ENCODE measurements at regions not wholly inside any gene's neighbourhood (a gene's known extent, or its start where the extent isn't known, plus 50 kb on each side); places are given as distances from the start of the nearest gene placed in this dataset.
"Not testable (repeated sequence)": the region's sequence is repeated elsewhere in the genome, so short reads cannot be mapped to it uniquely, and the experiment has no call there.

GRCh38 chr3:164364111-164364510 is 714.2 kb downstream of the SI start:
- peaks cover 2% of the 10 kb centered on the region for H3K9me3 ChIP-seq (ENCODE audit: control insufficient read depth, low read length)
- H3K36me3 ChIP-seq (ENCODE audit: control insufficient read depth in 1 of 2, insufficient read depth in 2 of 2, low read length in 1 of 2) = no peaks in the 10 kb centered on the region
- H3K4me1 ChIP-seq (ENCODE audit: control insufficient read depth in 1 of 2, insufficient read depth in 2 of 2, low read length in 2 of 2) = peaks cover 0 to 2% of the 10 kb centered on the region in 2 donors
- ATAC-seq (ENCODE audit: low FRiP score) (no peak), DNase-seq (no peak)
- WGBS, 2 donors = 73 to 79% methylated on average over 6 of the region's 6 CpGs
- no peak overlapping the region for H3K4me3 ChIP-seq (ENCODE audit: low read length in 2 of 2)
- intact Hi-C loops (cut with DNase I) = no loop called here
- no peaks in the 10 kb centered on the region for H3K27me3 ChIP-seq (ENCODE audit: control insufficient read depth in 1 of 2, insufficient read depth in 2 of 2, low read length in 1 of 2)
- H3K27ac ChIP-seq (ENCODE audit: low read depth in 1 of 2, low read length in 2 of 2) = no peak overlapping the region

GRCh38 chr3:164360738-164361406 is 717.4 kb downstream of the SI start:
- H3K9me3 ChIP-seq (ENCODE audit: control insufficient read depth, low read length) = peaks cover 2% of the 10 kb centered on the region
- no peak for DNase-seq
- intact Hi-C loops (cut with DNase I) = no loop called here
- ATAC-seq (ENCODE audit: low FRiP score) = no peak
- 79 to 80% methylated on average over 9 of the region's 9 CpGs for WGBS, 2 donors
- H3K4me3 ChIP-seq (ENCODE audit: low read length in 2 of 2) = no peak overlapping the region
- no peak overlapping the region for H3K27ac ChIP-seq (ENCODE audit: low read depth in 1 of 2, low read length in 2 of 2)
- peaks cover 0 to 2% of the 10 kb centered on the region in 2 donors for H3K4me1 ChIP-seq (ENCODE audit: control insufficient read depth in 1 of 2, insufficient read depth in 2 of 2, low read length in 2 of 2)
- no peaks in the 10 kb centered on the region for H3K27me3 ChIP-seq (ENCODE audit: control insufficient read depth in 1 of 2, insufficient read depth in 2 of 2, low read length in 1 of 2)
- no peaks in the 10 kb centered on the region for H3K36me3 ChIP-seq (ENCODE audit: control insufficient read depth in 1 of 2, insufficient read depth in 2 of 2, low read length in 1 of 2)

- no peak for ATAC-seq (ENCODE audit: low FRiP score)
- DNase-seq = no peak
- intact Hi-C loops (cut with DNase I) = no loop called here
- Histone ChIP-seq H3K27ac (ENCODE audit: low read depth in 1 of 2, low read length in 2 of 2) (no peak overlapping the region), H3K36me3 (ENCODE audit: control insufficient read depth in 1 of 2, insufficient read depth in 2 of 2, low read length in 1 of 2) (no peaks in the 10 kb centered on the region), H3K4me3 (ENCODE audit: low read length in 2 of 2) (no peak overlapping the region), H3K9me3 (ENCODE audit: control insufficient read depth, low read length) (peaks cover 2% of the 10 kb centered on the region), H3K4me1 (ENCODE audit: control insufficient read depth in 1 of 2, insufficient read depth in 2 of 2, low read length in 2 of 2) (peaks cover 0 to 2% of the 10 kb centered on the region in 2 donors), H3K27me3 (ENCODE audit: control insufficient read depth in 1 of 2, insufficient read depth in 2 of 2, low read length in 1 of 2) (no peaks in the 10 kb centered on the region)
- WGBS, 2 donors = 88 to 90% methylated on average over 10 of the region's 10 CpGs
Observed at GRCh38 chr3:164360078-164360578, 718.2 kb downstream of the SI start.

GRCh38 chr3:164352991-164353390 is 725.3 kb downstream of the SI start:
- Histone ChIP-seq H3K4me1 (ENCODE audit: control insufficient read depth in 1 of 2, insufficient read depth in 2 of 2, low read length in 2 of 2) (no peaks in the 10 kb centered on the region), H3K36me3 (ENCODE audit: control insufficient read depth in 1 of 2, insufficient read depth in 2 of 2, low read length in 1 of 2) (no peaks in the 10 kb centered on the region), H3K27me3 (ENCODE audit: control insufficient read depth in 1 of 2, insufficient read depth in 2 of 2, low read length in 1 of 2) (no peaks in the 10 kb centered on the region), H3K9me3 (ENCODE audit: control insufficient read depth, low read length) (no peaks in the 10 kb centered on the region), H3K27ac (ENCODE audit: low read depth in 1 of 2, low read length in 2 of 2) (no peak overlapping the region), H3K4me3 (ENCODE audit: low read length in 2 of 2) (no peak overlapping the region)
- ATAC-seq (ENCODE audit: low FRiP score) (no peak), DNase-seq (no peak)
- intact Hi-C loops (cut with DNase I) = no loop called here

- intact Hi-C loops (cut with DNase I) = no loop called here
- Histone ChIP-seq H3K27ac (ENCODE audit: low read depth in 1 of 2, low read length in 2 of 2) (no peak overlapping the region), H3K36me3 (ENCODE audit: control insufficient read depth in 1 of 2, insufficient read depth in 2 of 2, low read length in 1 of 2) (no peaks in the 10 kb centered on the region), H3K27me3 (ENCODE audit: control insufficient read depth in 1 of 2, insufficient read depth in 2 of 2, low read length in 1 of 2) (no peaks in the 10 kb centered on the region), H3K4me3 (ENCODE audit: low read length in 2 of 2) (no peak overlapping the region), H3K9me3 (ENCODE audit: control insufficient read depth, low read length) (no peaks in the 10 kb centered on the region), H3K4me1 (ENCODE audit: control insufficient read depth in 1 of 2, insufficient read depth in 2 of 2, low read length in 2 of 2) (no peaks in the 10 kb centered on the region)
- DNase-seq (no peak), ATAC-seq (ENCODE audit: low FRiP score) (no peak)
Observed at GRCh38 chr3:164351131-164351530, 727.2 kb downstream of the SI start.

GRCh38 chr3:164342206-164342605 is 736.1 kb downstream of the SI start:
- H3K4me1 ChIP-seq (ENCODE audit: control insufficient read depth in 1 of 2, insufficient read depth in 2 of 2, low read length in 2 of 2); H3K27ac ChIP-seq (ENCODE audit: low read depth in 1 of 2, low read length in 2 of 2); ATAC-seq (ENCODE audit: low FRiP score); H3K36me3 ChIP-seq (ENCODE audit: control insufficient read depth in 1 of 2, insufficient read depth in 2 of 2, low read length in 1 of 2); DNase-seq; intact Hi-C loops (cut with DNase I); H3K27me3 ChIP-seq (ENCODE audit: control insufficient read depth in 1 of 2, insufficient read depth in 2 of 2, low read length in 1 of 2); H3K9me3 ChIP-seq (ENCODE audit: control insufficient read depth, low read length); H3K4me3 ChIP-seq (ENCODE audit: low read length in 2 of 2): not testable (repeated sequence)
- 91 to 93% methylated on average over 5 of the region's 5 CpGs for WGBS, 2 donors

- Histone ChIP-seq H3K27me3 (ENCODE audit: control insufficient read depth in 1 of 2, insufficient read depth in 2 of 2, low read length in 1 of 2) (no peaks in the 10 kb centered on the region), H3K4me3 (ENCODE audit: low read length in 2 of 2) (no peak overlapping the region), H3K9me3 (ENCODE audit: control insufficient read depth, low read length) (no peaks in the 10 kb centered on the region), H3K27ac (ENCODE audit: low read depth in 1 of 2, low read length in 2 of 2) (no peak overlapping the region), H3K36me3 (ENCODE audit: control insufficient read depth in 1 of 2, insufficient read depth in 2 of 2, low read length in 1 of 2) (no peaks in the 10 kb centered on the region), H3K4me1 (ENCODE audit: control insufficient read depth in 1 of 2, insufficient read depth in 2 of 2, low read length in 2 of 2) (no peaks in the 10 kb centered on the region)
- DNase-seq (no peak), ATAC-seq (ENCODE audit: low FRiP score) (no peak)
- WGBS, 2 donors = 93 to 96% methylated on average over 20 of the region's 20 CpGs
- intact Hi-C loops (cut with DNase I) = no loop called here
Observed at GRCh38 chr3:164341086-164341485, 737.2 kb downstream of the SI start.

GRCh38 chr3:164340273-164340672 is 738.0 kb downstream of the SI start:
- Histone ChIP-seq H3K9me3 (ENCODE audit: control insufficient read depth, low read length) (no peaks in the 10 kb centered on the region), H3K4me3 (ENCODE audit: low read length in 2 of 2) (no peak overlapping the region), H3K36me3 (ENCODE audit: control insufficient read depth in 1 of 2, insufficient read depth in 2 of 2, low read length in 1 of 2) (no peaks in the 10 kb centered on the region), H3K27me3 (ENCODE audit: control insufficient read depth in 1 of 2, insufficient read depth in 2 of 2, low read length in 1 of 2) (no peaks in the 10 kb centered on the region), H3K4me1 (ENCODE audit: control insufficient read depth in 1 of 2, insufficient read depth in 2 of 2, low read length in 2 of 2) (no peaks in the 10 kb centered on the region), H3K27ac (ENCODE audit: low read depth in 1 of 2, low read length in 2 of 2) (no peak overlapping the region)
- DNase-seq = no peak
- 94 to 95% methylated on average over 8 of the region's 8 CpGs for WGBS, 2 donors
- ATAC-seq (ENCODE audit: low FRiP score) = no peak
- intact Hi-C loops (cut with DNase I) = no loop called here

Data from aorta (tissue), 5 donors.